ENCODE measurements at regions not wholly inside any gene's neighbourhood (a gene's known extent, or its start where the extent isn't known, plus 50 kb on each side); places are given as distances from the start of the nearest gene placed in this dataset.
"Not testable (repeated sequence)": the region's sequence is repeated elsewhere in the genome, so short reads cannot be mapped to it uniquely, and the experiment has no call there.

- DNase-seq = no peak
Measured at GRCh38 chr5:168093200-168093910, 198.1 kb upstream of the WWC1 start.

GRCh38 chr5:168096525-168096924, 194.9 kb upstream of the WWC1 start:
- no peak for DNase-seq

- no peak for DNase-seq
Measured at GRCh38 chr5:168097876-168098653, 193.4 kb upstream of the WWC1 start.

- DNase-seq = no peak
Measured at GRCh38 chr5:168101352-168101751, 190.1 kb upstream of the WWC1 start.

GRCh38 chr5:168103018-168103417, 188.4 kb upstream of the WWC1 start:
- DNase-seq = not testable (repeated sequence)

- no peak for DNase-seq
Measured at GRCh38 chr5:168104350-168104749, 187.1 kb upstream of the WWC1 start.

GRCh38 chr5:168104811-168105481, 186.5 kb upstream of the WWC1 start:
- no peak for DNase-seq

GRCh38 chr5:168106008-168106761, 185.3 kb upstream of the WWC1 start:
- no peak for DNase-seq

- no peak for DNase-seq
Measured at GRCh38 chr5:168109441-168109840, 182.0 kb upstream of the WWC1 start.

- DNase-seq = no peak
Measured at GRCh38 chr5:168110384-168110783, 181.1 kb upstream of the WWC1 start.

GRCh38 chr5:168110870-168111832, 180.3 kb upstream of the WWC1 start:
- no peak for DNase-seq

- no peak for DNase-seq
Measured at GRCh38 chr5:168114444-168115017, 176.9 kb upstream of the WWC1 start.

- no peak for DNase-seq
Measured at GRCh38 chr5:168117469-168117868, 174.0 kb upstream of the WWC1 start.

- DNase-seq = no peak
Measured at GRCh38 chr5:168118042-168118668, 173.3 kb upstream of the WWC1 start.

GRCh38 chr5:168120401-168121137, 170.9 kb upstream of the WWC1 start:
- DNase-seq = no peak

GRCh38 chr5:168121138-168121494, 170.3 kb upstream of the WWC1 start:
- DNase-seq = no peak

GRCh38 chr5:168123631-168124528, 167.6 kb upstream of the WWC1 start:
- no peak for DNase-seq

- no peak for DNase-seq
Measured at GRCh38 chr5:168125445-168126199, 165.8 kb upstream of the WWC1 start.

GRCh38 chr5:168126606-168127005, 164.8 kb upstream of the WWC1 start:
- DNase-seq = no peak

Data from bone marrow (tissue), 2 donors.